Chondrocyte (in vitro differentiated cells): ENCODE measurements at regions not wholly inside any gene's neighbourhood (a gene's known extent, or its start where the extent isn't known, plus 50 kb on each side); places are given as distances from the start of the nearest gene placed in this dataset.
"Not testable (repeated sequence)": the region's sequence is repeated elsewhere in the genome, so short reads cannot be mapped to it uniquely, and the experiment has no call there.

Experiments
- DNase-seq: peaks from one replicate; pipeline ENCODE4 v3.0.0; 2021; ENCODE audit warnings: mixed read lengths, low spot score
- H3K27ac Mint-ChIP-seq: one replicate; pipeline ENCODE4 v1.8.0; 2021; ENCODE audit warnings: mild to moderate bottlenecking, moderate library complexity, mixed read lengths; ENCODE audit not compliant: unreplicated experiment
- H3K27me3 Mint-ChIP-seq: 2 replicates; pipeline ENCODE4 v1.8.0; 2021; ENCODE audit warnings: low read depth, mixed read lengths
- H3K36me3 Mint-ChIP-seq: 2 replicates; pipeline ENCODE4 v1.8.0; 2021; ENCODE audit warnings: low read depth, mixed read lengths
- H3K4me1 Mint-ChIP-seq: 2 replicates; pipeline ENCODE4 v1.8.0; 2021; ENCODE audit warnings: low read depth, mild to moderate bottlenecking, mixed read lengths
- H3K4me3 Mint-ChIP-seq: one replicate; pipeline ENCODE4 v1.8.0; 2021; ENCODE audit warnings: mild to moderate bottlenecking, moderate library complexity, mixed read lengths; ENCODE audit not compliant: unreplicated experiment
- H3K9me3 Mint-ChIP-seq: 2 replicates; pipeline ENCODE4 v1.8.0; 2021; ENCODE audit warnings: low read depth, mixed read lengths
- CTCF ChIP-seq: fragments of 200-600 bp; sonication (generic); IDR thresholded peaks from 2 replicates; pipeline ENCODE4 v1.5.0; 2021; ENCODE audit warnings: antibody characterized with exemption, mild to moderate bottlenecking, moderate library complexity

- Mint-ChIP-seq H3K4me1 (no peaks in the 10 kb centered on the region), H3K27ac (no peak overlapping the region), H3K36me3 (no peaks in the 10 kb centered on the region), H3K4me3 (no peak overlapping the region), H3K9me3 (no peaks in the 10 kb centered on the region), H3K27me3 (no peaks in the 10 kb centered on the region)
- TF ChIP-seq CTCF, result no peak
- no peak for DNase-seq
Measured at GRCh38 chrX:111041018-111041462, 55.0 kb upstream of the PAK3 start.

- H3K27ac Mint-ChIP-seq, result no peak overlapping the region
Measured at GRCh38 chrX:111040377-111041017, 55.5 kb upstream of the PAK3 start.

GRCh38 chrX:111039606-111040005 is 56.4 kb upstream of the PAK3 start:
- Mint-ChIP-seq H3K4me1 (no peaks in the 10 kb centered on the region), H3K27ac (no peak overlapping the region), H3K4me3 (no peak overlapping the region), H3K27me3 (no peaks in the 10 kb centered on the region), H3K9me3 (no peaks in the 10 kb centered on the region), H3K36me3 (no peaks in the 10 kb centered on the region)
- DNase-seq, result no peak
- TF ChIP-seq CTCF, result no peak

More at GRCh38 chrX:111040377-111041017, 55.5 kb upstream of the PAK3 start:
- TF ChIP-seq CTCF, result no peak
- DNase-seq, result no peak
- H3K4me3 Mint-ChIP-seq, result no peak overlapping the region
- H3K27me3 Mint-ChIP-seq, result no peaks in the 10 kb centered on the region
- no peaks in the 10 kb centered on the region for H3K36me3 Mint-ChIP-seq
- H3K4me1 Mint-ChIP-seq, result no peaks in the 10 kb centered on the region
- H3K9me3 Mint-ChIP-seq, result no peaks in the 10 kb centered on the region

GRCh38 chrX:111035991-111036390 is 60.0 kb upstream of the PAK3 start:
- no peak for TF ChIP-seq CTCF
- Mint-ChIP-seq H3K9me3 (no peaks in the 10 kb centered on the region), H3K36me3 (no peaks in the 10 kb centered on the region), H3K27ac (no peak overlapping the region), H3K27me3 (no peaks in the 10 kb centered on the region), H3K4me3 (no peak overlapping the region), H3K4me1 (no peaks in the 10 kb centered on the region)
- DNase-seq, result no peak

- Mint-ChIP-seq H3K27ac (no peak overlapping the region), H3K36me3 (no peaks in the 10 kb centered on the region), H3K4me1 (no peaks in the 10 kb centered on the region), H3K27me3 (no peaks in the 10 kb centered on the region), H3K9me3 (peaks cover 2% of the 10 kb centered on the region), H3K4me3 (no peak overlapping the region)
- TF ChIP-seq CTCF, result no peak
- DNase-seq, result no peak
Measured at GRCh38 chrX:111035256-111035655, 60.7 kb upstream of the PAK3 start.

GRCh38 chrX:111022998-111023397 is 73.0 kb upstream of the PAK3 start:
- not testable (repeated sequence) for H3K27ac Mint-ChIP-seq, DNase-seq, H3K36me3 Mint-ChIP-seq, H3K27me3 Mint-ChIP-seq, H3K4me3 Mint-ChIP-seq, H3K4me1 Mint-ChIP-seq
- H3K9me3 Mint-ChIP-seq, result peaks cover 18% of the 10 kb centered on the region
